Neutrophil (primary cell): ENCODE measurements at regions not wholly inside any gene's neighbourhood (a gene's known extent, or its start where the extent isn't known, plus 50 kb on each side); places are given as distances from the start of the nearest gene placed in this dataset.
"Not testable (repeated sequence)": the region's sequence is repeated elsewhere in the genome, so short reads cannot be mapped to it uniquely, and the experiment has no call there.

Experiments
- H3K27ac ChIP-seq: fragments of 200-600 bp; sonication (generic); 2 replicates; pipeline ENCODE4 v1.5.1; 2016; ENCODE audit warnings: mild to moderate bottlenecking, moderate library complexity
- H3K27me3 ChIP-seq: fragments of 200-600 bp; sonication (generic); 2 replicates; pipeline ENCODE4 v1.6.0; 2016; ENCODE audit warnings: mild to moderate bottlenecking
- H3K36me3 ChIP-seq: fragments of 200-600 bp; sonication (generic); 2 replicates; pipeline ENCODE4 v1.5.1; 2017
- H3K4me1 ChIP-seq, 2 experiments: fragments of 200-600 bp in 1 of 2; sonication (generic) in 1 of 2; 1 replicate in 1 of 2; 2 replicates in 1 of 2; pipeline versions ENCODE4 v1.5.1 to v1.6.1; 2013 to 2016; ENCODE audit warnings: low read depth in 1 of 2, low read length in 1 of 2, mild to moderate bottlenecking in 1 of 2, moderate library complexity in 1 of 2; ENCODE audit not compliant: control insufficient read depth in 1 of 2, insufficient read depth in 1 of 2
- H3K4me3 ChIP-seq, 2 experiments: fragments of 200-600 bp in 1 of 2; sonication (generic) in 1 of 2; 1 replicate in 1 of 2; 2 replicates in 1 of 2; pipeline ENCODE4 v1.5.1; 2013 to 2016; ENCODE audit warnings: low read depth in 1 of 2, low read length in 1 of 2, mild to moderate bottlenecking in 1 of 2, moderate library complexity in 1 of 2
- H3K9me3 ChIP-seq: fragments of 200-600 bp; sonication (generic); 2 replicates; pipeline ENCODE4 v1.5.1; 2016
- CTCF ChIP-seq: fragments of 200-600 bp; sonication (generic); IDR thresholded peaks from 2 replicates; pipeline ENCODE4 v1.5.1; 2016; ENCODE audit warnings: antibody characterized with exemption

- not testable (repeated sequence) for H3K4me3 ChIP-seq, H3K36me3 ChIP-seq, H3K27me3 ChIP-seq, H3K27ac ChIP-seq, H3K4me1 ChIP-seq, H3K9me3 ChIP-seq
Measured at GRCh38 chr14:106369456-106369855, 843.1 kb downstream of the TMEM121 start.

DNA sequence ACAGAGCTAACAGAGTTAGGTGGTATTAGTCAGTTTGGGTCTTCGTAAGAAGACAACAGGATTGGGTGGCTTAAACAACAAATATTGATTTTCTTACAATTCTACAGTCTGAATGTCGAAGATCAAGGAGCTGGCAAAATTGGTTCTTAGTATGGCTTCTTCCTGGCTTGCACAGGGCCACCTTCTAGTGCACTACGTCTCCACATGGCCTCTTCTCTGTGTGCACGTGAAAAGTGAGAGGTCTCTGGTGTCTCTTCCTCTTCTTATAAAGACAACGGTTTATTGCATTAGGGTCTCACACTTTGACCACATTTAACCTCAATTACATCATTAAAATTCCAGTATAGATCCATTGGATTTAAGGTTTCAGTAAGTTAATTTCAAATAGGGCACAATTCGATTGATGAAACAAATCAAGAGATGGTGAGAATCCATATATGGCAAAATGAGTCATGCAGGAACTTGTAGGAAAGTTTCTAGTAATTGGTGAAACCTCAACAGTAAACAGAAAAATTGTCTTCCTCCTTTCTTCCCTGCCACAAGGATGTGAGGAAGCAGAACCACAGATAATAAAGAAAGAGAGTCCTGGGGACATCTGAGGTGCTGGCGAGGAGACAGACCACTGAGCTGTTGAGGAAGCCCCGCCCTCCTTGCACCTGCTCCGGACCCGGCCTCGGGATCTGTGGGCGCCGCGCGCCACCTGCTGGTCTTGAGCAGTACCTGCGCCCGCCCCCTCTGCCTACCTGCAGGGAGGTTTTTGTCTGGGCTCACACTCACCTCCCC is 846.7 kb downstream of the TMEM121 start:
- peaks cover 15% of the 10 kb centered on the region for H3K27me3 ChIP-seq
- H3K27ac ChIP-seq = no peak overlapping the region
- H3K9me3 ChIP-seq = no peaks in the 10 kb centered on the region
- peak; percentile 70 for TF ChIP-seq CTCF
- H3K4me3 ChIP-seq = no peak overlapping the region
- no peaks in the 10 kb centered on the region for H3K36me3 ChIP-seq
- H3K4me1 ChIP-seq = peaks cover 0 to 7% of the 10 kb centered on the region in 2 experiments

DNA sequence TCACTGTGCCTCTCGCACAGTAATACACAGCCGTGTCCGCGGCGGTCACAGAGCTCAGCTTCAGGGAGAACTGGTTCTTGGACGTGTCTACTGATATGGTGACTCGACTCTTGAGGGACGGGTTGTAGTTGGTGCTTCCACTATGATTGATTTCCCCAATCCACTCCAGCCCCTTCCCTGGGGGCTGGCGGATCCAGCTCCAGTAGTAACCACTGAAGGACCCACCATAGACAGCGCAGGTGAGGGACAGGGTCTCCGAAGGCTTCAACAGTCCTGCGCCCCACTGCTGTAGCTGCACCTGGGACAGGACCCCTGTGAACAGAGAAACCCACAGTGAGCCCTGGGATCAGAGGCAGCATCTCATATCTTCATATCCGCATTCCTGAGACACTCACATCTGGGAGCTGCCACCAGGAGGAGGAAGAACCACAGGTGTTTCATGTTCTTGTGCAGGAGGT is 847.3 kb downstream of the TMEM121 start:
- H3K27ac ChIP-seq, H3K36me3 ChIP-seq, H3K4me1 ChIP-seq, H3K9me3 ChIP-seq, H3K4me3 ChIP-seq: not testable (repeated sequence)
- peaks cover 15% of the 10 kb centered on the region for H3K27me3 ChIP-seq

GRCh38 chr14:106377432-106377831 is 851.0 kb downstream of the TMEM121 start:
- H3K27ac ChIP-seq = no peak overlapping the region
- TF ChIP-seq CTCF = no peak
- peaks cover 15% of the 10 kb centered on the region for H3K27me3 ChIP-seq
- peaks cover 0 to 7% of the 10 kb centered on the region in 2 experiments for H3K4me1 ChIP-seq
- H3K36me3 ChIP-seq = no peaks in the 10 kb centered on the region
- no peak overlapping the region for H3K4me3 ChIP-seq
- no peaks in the 10 kb centered on the region for H3K9me3 ChIP-seq

GRCh38 chr14:106378191-106378590 is 851.8 kb downstream of the TMEM121 start:
- H3K4me3 ChIP-seq = no peak overlapping the region
- no peak for TF ChIP-seq CTCF
- no peak overlapping the region for H3K27ac ChIP-seq
- no peaks in the 10 kb centered on the region for H3K9me3 ChIP-seq
- H3K36me3 ChIP-seq = no peaks in the 10 kb centered on the region
- peaks cover 11% of the 10 kb centered on the region for H3K27me3 ChIP-seq
- H3K4me1 ChIP-seq = peaks cover 0 to 7% of the 10 kb centered on the region in 2 experiments

- TF ChIP-seq CTCF = no peak
- Histone ChIP-seq H3K27ac (no peak overlapping the region), H3K4me1 (no peaks in the 10 kb centered on the region), H3K4me3 (no peak overlapping the region), H3K9me3 (no peaks in the 10 kb centered on the region), H3K27me3 (peaks cover 11% of the 10 kb centered on the region), H3K36me3 (no peaks in the 10 kb centered on the region)
Measured at GRCh38 chr14:106380740-106381139, 854.4 kb downstream of the TMEM121 start.

DNA sequence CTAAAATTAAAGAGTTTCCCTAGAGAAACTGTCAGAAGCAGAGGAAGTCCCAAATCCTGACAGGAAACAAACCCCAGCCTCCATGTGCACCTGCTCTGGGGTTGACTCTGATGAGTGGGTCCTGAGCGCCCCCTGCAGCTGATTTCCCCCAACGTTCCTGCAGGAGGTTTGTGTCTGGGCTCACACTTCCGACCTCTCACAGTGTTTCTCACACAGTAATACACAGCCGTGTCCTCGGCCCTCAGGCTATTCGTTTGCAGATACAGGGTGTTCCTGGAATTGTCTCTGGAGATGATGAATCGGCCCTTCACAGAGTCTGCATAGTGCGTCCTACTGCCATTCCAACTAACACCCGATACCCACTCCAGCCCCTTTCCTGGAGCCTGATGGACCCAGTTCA is 862.8 kb downstream of the TMEM121 start:
- H3K36me3 ChIP-seq, H3K9me3 ChIP-seq, H3K27ac ChIP-seq, H3K4me1 ChIP-seq, H3K27me3 ChIP-seq, H3K4me3 ChIP-seq: not testable (repeated sequence)
